GM12878 (cell line): ENCODE measurements at regions not wholly inside any gene's neighbourhood (a gene's known extent, or its start where the extent isn't known, plus 50 kb on each side); places are given as distances from the start of the nearest gene placed in this dataset.

Source experiments
- BCLAF1 ChIP-seq: fragments of 450-650 bp; IDR thresholded peaks from 2 replicates; pipeline ENCODE4 v1.6.1; 2017; ENCODE audit warnings: antibody characterized with exemption, mild to moderate bottlenecking, moderate library complexity
- BRCA1 ChIP-seq: IDR thresholded peaks from 2 replicates; pipeline ENCODE4 v1.6.1; 2011; ENCODE audit warnings: low read depth, low read length, improper control_type of control experiment
- CHD2 ChIP-seq: IDR thresholded peaks from 2 replicates; pipeline ENCODE4 v1.6.1; 2011; ENCODE audit warnings: low read depth, low read length, improper control_type of control experiment, borderline replicate concordance
- IRF4 ChIP-seq: IDR thresholded peaks from 2 replicates; pipeline ENCODE4 v1.6.1; 2011; ENCODE audit warnings: low read depth, low read length
- MEF2B ChIP-seq: fragments of 450-650 bp; IDR thresholded peaks from 2 replicates; pipeline ENCODE4 v1.6.1; 2018; ENCODE audit warnings: mild to moderate bottlenecking, moderate library complexity; ENCODE audit not compliant: partially characterized antibody, poor library complexity, severe bottlenecking
- NBN ChIP-seq: fragments of 450-650 bp; IDR thresholded peaks from 2 replicates; pipeline ENCODE4 v1.6.1; 2016
- PKNOX1 ChIP-seq: fragments of 450-650 bp; IDR thresholded peaks from 2 replicates; pipeline ENCODE4 v1.6.1; 2016; ENCODE audit warnings: mild to moderate bottlenecking
- RB1 ChIP-seq: fragments of 450-650 bp; formaldehyde crosslinking; IDR thresholded peaks from 2 replicates; pipeline ENCODE4 v1.6.1; 2017; ENCODE audit warnings: mild to moderate bottlenecking, borderline replicate concordance
- SMAD1 ChIP-seq: fragments of 450-650 bp; IDR thresholded peaks from 2 replicates; pipeline ENCODE4 v1.6.1; 2018; ENCODE audit warnings: mild to moderate bottlenecking, low read depth; ENCODE audit not compliant: partially characterized antibody

- no peak for TF ChIP-seq BCLAF1
- TF ChIP-seq MEF2B: no peak
- TF ChIP-seq SMAD1: no peak
- TF ChIP-seq RB1: no peak
- no peak for TF ChIP-seq NBN
- TF ChIP-seq CHD2: no peak
- no peak for TF ChIP-seq IRF4
- no peak for TF ChIP-seq BRCA1
- TF ChIP-seq PKNOX1: no peak
- TF ChIP-seq, all 136 proteins: peak for 0
Measured at GRCh38 chr2:65537651-65538385, 105.4 kb upstream of the SPRED2 start (continued).
